ENCODE measurements at regions not wholly inside any gene's neighbourhood (a gene's known extent, or its start where the extent isn't known, plus 50 kb on each side); places are given as distances from the start of the nearest gene placed in this dataset.

- DNase-seq = no peak
Measured at GRCh38 chr3:194837457-194838127, 151.9 kb downstream of the FAM43A start.

- DNase-seq = no peak
Measured at GRCh38 chr3:194838236-194838635, 152.6 kb downstream of the FAM43A start.

GRCh38 chr3:194840661-194841514 is 155.2 kb downstream of the FAM43A start:
- no peak for DNase-seq

- no peak for DNase-seq
Measured at GRCh38 chr3:194841515-194841841, 155.8 kb downstream of the FAM43A start.

- no peak for DNase-seq
Measured at GRCh38 chr3:194843556-194843955, 157.9 kb downstream of the FAM43A start.

- no peak for DNase-seq
Measured at GRCh38 chr3:194844046-194844445, 158.4 kb downstream of the FAM43A start.

- DNase-seq = no peak
Measured at GRCh38 chr3:194849166-194849875, 163.6 kb downstream of the FAM43A start.

- no peak for DNase-seq
Measured at GRCh38 chr3:194851254-194851653, 165.6 kb downstream of the FAM43A start.

GRCh38 chr3:194851941-194852340 is 166.3 kb downstream of the FAM43A start:
- no peak for DNase-seq

GRCh38 chr3:194852345-194852744 is 166.7 kb downstream of the FAM43A start:
- DNase-seq = no peak

- no peak for DNase-seq
Measured at GRCh38 chr3:194852831-194853508, 167.3 kb downstream of the FAM43A start.

GRCh38 chr3:194854206-194854605 is 168.5 kb downstream of the FAM43A start:
- no peak for DNase-seq

GRCh38 chr3:194854659-194855390 is 169.1 kb downstream of the FAM43A start:
- DNase-seq = no peak

- DNase-seq = no peak
Measured at GRCh38 chr3:194856296-194856695, 170.6 kb downstream of the FAM43A start.

GRCh38 chr3:194857469-194858113 is 171.9 kb downstream of the FAM43A start:
- no peak for DNase-seq

- DNase-seq = no peak
Measured at GRCh38 chr3:194858382-194858781, 172.7 kb downstream of the FAM43A start.

GRCh38 chr3:194860725-194861124 is 175.0 kb downstream of the FAM43A start:
- DNase-seq = no peak

GRCh38 chr3:194861375-194861774 is 175.7 kb downstream of the FAM43A start:
- no peak for DNase-seq

- DNase-seq = no peak
Measured at GRCh38 chr3:194865061-194865460, 179.4 kb downstream of the FAM43A start.

GRCh38 chr3:194865615-194866014 is 179.9 kb downstream of the FAM43A start:
- no peak for DNase-seq

- no peak for DNase-seq
Measured at GRCh38 chr3:194866236-194866635, 180.6 kb downstream of the FAM43A start.

Measured in activated gamma-delta T cell (primary cell).